Inflammatory macrophage treated with lipopolysaccharide for 4 hours (primary cell): ENCODE measurements at regions not wholly inside any gene's neighbourhood (a gene's known extent, or its start where the extent isn't known, plus 50 kb on each side); places are given as distances from the start of the nearest gene placed in this dataset.

Source experiments
- DNase-seq: peaks from one replicate; pipeline ENCODE4 v3.0.0-alpha.2; 2020

DNA sequence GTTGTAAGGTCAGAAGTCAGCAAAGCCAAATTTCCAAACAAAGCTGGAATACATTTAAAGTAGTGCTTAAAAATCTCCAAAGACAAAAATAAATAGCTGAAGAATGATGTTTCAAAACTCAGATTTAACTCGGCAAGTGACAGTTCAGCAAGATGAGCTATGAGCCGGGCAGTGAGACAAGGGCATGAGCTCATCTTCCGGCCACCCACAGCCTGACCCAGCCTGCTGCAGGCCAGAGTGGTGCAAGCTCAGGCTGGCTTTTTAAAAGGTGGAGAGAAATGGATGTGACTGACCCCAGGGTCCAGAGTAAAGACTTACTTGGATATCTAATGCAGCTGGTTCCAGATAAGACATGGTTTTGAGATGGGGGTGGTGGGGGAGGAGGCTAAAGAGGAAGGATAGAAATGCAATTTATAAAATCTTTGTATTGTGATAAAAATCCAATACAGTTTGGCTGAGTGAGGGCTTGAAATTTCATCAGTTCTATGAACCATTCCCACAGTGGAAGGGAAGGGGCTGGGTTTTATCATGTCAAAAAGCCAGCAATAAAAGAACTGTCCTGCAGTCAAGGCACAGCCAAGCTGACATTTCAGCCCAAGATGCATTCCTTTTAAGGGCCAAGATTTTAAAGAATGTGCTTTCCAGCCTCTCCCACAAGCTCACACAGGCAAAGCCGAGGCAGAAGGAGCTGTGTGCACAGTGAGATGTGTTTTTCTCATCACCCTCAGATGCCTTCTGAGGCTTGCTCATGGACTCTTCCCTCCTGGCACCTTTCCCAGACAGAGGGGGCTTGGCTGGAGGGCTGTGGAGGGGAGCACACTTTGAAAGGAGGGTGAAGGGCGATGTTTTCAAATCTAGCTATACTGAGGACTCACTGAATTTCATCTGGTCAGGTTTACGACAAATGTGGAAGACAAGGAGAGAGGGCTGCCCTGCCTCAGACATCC lies 97.9 kb upstream of the KLHL29 start:
- DNase-seq = no peak

DNA sequence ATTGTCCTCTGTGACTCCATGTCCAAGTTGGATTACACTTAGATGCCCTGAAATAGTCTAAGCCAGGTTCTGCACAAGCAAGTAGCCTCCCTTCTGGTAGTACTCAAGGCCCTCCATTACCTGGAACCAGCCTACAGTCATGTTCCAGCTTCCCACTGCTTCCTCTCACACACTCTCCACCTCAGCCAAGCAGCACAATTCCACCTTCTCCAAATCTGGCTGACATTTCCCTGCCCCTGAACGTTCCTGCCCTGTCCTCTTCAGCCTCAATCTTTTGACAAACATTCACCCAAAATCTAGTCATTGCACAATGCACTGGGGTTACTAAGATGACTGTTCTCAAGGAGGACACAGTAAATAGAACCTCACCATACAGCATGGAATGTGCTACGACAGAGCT lies 95.3 kb upstream of the KLHL29 start:
- no peak for DNase-seq

DNA sequence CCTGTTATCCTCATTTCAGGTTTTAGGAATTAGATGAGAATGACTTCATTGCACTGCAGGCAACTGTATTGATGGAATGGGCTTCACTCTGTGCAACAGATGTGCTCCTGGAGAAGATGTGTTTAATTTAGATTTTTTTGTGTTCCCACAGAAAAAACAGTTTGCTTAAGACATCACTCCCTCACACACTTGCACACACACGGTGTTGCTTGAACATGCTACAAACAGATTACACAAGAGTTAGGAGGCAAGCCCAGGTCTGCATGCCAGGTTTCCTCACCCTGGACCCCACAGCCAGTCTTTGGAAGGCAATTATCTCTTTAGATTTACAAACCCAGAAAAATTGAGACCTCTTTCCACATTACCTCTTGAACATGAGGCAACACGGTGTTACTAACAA lies 93.7 kb upstream of the KLHL29 start:
- DNase-seq = no peak

DNA sequence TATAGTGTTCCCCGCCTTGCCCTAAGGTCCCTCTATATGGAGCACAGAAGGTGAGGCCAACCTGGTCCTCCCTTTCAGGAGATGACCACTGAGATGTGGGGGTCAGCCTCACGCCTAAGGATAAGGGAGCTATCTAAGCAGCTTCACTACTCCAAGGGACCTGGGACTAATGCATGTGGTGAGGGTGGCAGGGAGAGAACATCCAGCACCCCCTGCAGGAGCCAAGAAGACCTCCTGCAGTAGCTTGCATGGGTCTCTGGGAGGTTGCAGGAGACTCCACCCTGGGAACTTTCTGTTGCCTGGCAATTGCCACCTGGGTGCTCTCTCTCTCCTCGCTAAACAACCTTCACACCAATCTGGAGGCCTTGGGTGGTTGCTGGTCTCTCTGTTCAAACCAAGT lies 93.0 kb upstream of the KLHL29 start:
- no peak for DNase-seq

DNA sequence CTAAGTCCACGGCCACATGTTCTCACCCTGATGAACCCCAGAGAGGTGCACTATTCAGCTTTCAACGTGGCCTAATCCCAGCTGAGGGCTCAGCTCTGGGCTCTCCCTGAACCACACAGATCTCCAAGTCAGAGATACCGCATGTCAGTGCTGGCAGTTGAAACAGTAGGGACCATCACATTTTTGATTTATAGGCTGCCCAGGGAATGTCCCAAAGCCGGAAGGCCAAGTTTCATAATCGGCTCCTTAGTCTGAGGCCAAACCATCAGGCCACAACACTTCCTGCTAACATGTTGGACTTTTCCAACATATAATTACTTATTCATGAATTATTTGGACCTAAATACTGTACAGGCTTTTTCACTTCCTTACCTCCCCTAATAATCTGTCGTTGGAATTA lies 91.9 kb upstream of the KLHL29 start:
- no peak for DNase-seq

DNA sequence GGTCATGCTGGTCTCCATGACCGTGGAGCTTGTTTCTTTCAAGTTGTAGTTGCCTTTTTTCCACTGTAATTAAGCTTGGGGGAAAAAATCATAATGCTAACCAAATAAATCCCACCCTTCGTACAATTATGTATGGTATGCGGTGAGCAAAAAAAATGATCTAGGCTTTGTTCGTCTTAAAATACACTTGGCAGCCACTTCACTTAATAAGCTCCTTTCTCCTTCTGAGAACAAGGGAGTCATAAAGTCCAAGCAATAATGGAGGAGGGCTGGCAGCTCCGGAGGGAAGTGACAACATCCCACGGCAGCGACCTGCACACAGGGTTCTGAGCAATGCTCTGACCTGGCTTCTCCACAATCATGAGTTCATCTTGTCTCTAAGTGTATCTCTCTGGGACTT lies 91.2 kb upstream of the KLHL29 start:
- no peak for DNase-seq

DNA sequence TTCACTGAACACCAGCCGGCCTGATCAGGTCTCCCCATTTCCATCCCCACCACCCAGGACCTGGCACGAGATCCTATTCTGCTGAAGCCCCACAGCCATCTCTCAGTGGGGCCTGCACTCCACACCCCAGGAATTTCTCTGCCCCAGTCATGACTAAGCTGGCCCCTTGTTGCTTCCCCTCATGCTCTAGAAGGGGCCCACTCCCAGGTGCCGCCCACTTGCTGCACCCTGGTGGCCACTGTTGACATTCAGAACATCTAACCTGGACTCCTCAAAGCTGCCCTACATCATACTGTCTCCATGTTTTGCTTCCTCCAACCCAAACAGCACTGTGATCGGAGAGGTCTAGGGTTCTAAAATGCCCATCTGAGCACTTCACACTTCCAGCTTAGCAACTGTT lies 90.7 kb upstream of the KLHL29 start:
- no peak for DNase-seq

DNA sequence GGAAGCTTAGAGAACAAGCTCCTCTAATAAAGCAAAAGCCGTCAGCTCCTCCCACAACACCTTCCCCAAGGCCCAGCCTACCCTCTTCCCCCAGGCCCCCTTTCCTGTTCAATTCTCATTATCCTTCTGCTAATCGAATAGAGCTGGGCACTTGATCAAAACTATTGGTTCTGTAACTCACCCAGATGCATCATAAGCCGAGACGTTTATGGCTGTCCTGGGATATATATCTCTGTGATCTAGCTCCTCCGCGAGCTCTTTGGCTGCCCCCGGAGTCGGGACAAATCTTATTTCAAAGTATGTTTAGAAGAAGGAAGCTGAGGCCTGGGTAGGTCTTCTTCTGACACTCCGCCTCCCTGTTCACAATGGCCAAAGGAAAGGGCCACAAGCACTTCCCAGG lies 88.3 kb upstream of the KLHL29 start:
- DNase-seq = no peak

DNA sequence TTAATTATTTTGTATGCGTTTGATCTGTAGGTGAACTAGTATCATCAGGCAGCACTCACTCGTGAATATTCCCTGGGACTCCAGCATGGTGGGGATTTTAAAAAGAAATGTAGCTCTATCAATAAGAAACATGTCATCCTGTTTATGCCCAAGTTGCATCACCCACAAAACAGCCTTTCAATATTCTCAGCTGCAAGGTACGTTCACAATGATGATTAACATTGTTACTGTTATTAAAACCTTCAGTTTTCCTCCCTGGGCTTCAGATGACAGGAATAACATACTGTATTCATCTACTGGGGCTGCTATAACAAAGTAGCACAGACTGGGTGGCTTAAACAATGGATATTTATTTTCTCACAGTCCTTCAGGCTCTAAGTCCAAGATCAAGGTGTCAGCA lies 87.9 kb upstream of the KLHL29 start:
- no peak for DNase-seq

DNA sequence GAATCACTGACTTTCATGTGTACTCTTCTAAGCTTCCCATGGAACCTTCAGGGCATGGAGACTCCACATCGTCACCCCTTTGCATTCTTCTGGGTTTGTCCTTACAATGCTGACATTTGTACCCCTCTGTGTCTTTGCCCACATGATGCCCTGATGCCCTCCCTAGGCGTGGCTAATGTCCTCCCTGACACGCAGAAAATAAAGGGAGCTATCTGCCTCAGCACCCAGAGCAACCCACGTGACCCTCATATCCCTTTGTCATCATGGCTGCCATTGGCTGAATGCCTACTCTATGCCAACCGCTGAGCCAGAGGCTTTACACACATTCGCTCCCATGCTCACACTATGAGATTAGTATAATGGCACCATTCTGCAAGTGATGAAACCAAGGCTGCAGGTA lies 86.4 kb upstream of the KLHL29 start:
- no peak for DNase-seq

DNA sequence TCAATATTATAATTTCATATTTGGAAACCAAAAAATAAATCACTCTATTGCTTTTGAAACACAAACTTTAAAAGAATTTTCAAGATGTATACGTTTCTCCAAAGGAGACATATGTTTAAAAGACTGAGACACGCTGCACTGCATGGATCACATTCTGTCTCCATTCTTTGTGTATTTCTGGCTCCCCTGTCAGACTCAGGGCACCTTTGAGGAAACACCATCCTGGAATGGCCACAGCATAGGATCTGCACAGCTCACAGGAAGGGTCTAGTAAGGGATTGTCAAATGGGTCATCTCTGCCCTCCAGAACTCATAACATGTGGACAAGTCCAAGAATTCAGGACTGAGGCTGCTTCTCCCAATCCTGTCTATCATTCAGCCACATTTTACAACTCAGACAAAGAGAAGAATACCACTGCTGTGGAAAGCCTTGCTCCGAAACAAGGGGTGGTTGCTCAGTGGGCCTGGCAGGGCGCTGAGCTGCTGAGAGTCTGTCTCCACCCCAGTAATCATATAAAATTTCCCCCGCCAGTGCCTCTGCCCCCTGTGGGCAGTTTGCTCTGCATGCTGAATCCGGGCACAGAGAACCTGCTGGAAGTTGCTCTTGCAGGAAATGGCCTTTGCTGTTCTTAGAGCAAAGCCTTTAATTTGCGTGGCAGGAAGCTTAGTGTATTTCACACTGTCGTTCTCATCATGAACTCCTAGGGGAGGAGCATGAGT lies 85.3 kb upstream of the KLHL29 start:
- no peak for DNase-seq

DNA sequence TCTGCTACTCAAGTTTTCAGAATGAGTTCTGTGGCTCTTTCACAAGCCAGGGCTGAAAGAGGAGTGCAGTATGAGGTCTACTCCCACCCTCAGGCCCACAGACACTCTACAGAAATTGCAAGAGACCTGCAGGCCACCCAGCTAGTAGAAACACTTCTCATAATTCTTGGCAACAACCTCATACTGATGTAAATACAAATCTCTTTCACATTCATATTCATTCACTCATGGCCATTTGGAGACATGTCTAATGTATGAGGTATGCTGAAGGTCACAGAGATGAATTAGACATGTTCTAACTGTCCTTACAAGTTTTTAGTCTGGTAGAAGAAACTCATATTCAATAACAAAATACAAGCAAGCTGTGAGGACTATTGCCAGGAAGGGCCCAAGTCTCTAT lies 83.8 kb upstream of the KLHL29 start:
- DNase-seq = no peak

DNA sequence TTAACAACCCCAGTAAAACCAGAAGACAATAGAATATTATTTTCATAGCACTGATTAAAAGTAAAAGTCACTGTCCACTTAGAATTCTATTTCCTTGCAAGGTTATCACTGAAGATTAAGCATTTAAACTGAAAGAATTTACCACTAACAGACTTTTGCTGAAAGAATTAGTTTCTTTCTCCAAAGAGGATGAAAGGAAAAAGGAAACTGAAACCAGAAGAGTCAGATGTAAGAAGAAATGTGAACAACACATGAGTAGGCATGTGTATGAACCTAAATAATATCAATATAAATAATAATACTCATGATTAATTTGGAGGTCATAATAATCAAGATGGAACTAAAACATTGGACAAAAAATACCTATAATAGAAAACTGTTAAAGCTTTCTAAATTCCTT lies 82.4 kb upstream of the KLHL29 start:
- DNase-seq = peak; percentile 47

DNA sequence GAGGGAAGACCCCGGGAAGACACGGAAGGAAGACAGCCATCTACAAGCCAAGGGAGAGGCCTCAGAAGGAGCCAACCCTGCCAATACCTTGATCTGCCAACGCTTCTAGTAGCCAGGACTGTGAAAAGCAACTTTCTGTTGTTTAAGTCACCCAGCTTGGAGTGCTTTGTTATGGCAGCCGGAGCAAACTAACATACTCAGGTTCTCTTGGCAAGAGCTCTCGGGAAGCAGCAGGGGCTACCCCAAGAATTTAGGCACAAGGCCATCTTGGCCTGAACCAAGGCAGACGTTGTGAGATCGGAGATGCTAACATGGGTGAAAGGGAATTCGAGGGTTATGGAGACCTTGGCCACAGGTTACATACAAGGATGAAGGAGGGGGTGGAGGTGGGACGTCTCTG lies 78.6 kb upstream of the KLHL29 start:
- DNase-seq = no peak

DNA sequence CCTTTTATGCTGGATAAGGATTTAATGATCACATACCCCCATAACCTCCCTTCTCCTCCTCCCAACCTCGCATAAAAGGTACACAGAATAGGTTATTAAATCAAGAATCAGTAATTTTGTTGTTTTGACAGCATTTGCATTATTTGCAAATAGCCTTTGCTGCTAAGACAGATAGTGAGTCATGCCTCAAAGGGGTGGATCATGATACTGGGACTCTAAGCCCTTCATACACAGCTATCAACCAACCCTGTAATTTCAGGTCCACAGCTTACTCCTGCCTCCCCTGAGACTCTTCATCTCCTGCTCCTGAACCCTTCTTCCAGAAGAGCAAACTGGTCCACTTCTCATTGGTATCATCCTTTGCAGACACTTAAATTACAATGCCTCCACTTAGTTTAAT lies 73.8 kb upstream of the KLHL29 start:
- DNase-seq = no peak

DNA sequence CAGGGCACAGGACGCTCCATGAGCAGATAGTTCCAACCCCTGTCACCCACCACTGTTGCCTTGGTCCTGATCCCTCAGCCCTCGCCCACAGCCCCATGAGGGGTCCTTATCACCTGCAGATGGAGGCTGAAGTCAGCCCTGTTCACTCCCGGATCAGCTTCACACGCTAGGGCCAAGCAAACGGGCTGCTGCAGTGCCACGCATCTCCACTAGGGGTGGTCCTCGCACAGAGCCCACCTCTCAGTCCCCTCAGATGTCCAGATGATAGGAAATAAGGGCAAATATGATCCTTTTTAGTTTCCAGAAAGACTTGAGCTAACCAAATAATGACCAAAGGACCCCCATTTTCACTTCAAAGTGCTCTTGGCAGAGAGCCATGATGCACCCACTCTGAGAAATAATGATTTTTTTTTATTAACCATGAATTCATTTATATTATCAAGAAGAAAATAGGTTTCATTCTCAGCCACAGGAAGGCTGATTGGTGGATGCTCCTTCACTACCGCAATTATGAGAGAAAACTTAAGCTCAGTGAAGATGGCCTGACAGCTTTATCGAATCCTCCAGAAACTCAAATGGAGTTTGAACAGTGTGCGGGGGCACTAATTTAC lies 71.9 kb upstream of the KLHL29 start:
- no peak for DNase-seq

DNA sequence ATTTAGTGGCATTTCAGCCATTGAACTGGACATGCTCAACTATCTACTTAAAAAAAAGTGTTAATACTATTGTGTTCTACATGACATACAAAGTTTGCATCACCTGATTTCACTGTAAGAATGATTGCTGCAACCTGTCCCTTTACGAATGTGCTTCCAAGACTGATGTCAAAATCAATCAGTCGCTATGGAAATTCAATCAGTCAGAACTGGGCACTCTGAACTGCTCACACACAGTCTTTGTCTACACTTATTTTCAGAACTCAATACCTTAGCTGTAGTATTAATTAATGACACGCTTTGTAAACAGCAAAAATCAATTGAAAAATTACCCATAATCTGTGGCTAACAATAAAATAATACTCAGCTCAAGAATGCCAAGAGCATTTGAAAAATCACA lies 70.3 kb upstream of the KLHL29 start:
- DNase-seq = no peak

DNA sequence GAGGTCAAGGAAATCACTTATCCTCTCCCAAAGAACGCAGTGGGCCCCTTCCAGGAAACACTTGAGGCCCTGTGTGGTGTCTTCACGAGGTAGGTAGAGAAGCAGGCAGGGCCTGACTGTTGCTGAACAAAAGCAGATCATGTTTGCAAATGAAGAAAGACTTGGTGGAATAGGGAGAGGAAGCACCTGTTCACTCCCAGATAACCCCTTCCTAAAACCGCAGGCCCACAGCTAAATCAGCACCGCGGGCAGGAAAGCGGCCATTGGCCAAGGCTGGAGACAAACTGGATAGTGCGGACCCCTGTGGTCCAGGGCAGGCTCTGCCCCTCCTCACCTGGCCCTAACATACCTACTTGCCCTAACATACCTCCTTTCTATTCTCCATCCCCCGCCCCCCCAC lies 64.9 kb upstream of the KLHL29 start:
- no peak for DNase-seq

DNA sequence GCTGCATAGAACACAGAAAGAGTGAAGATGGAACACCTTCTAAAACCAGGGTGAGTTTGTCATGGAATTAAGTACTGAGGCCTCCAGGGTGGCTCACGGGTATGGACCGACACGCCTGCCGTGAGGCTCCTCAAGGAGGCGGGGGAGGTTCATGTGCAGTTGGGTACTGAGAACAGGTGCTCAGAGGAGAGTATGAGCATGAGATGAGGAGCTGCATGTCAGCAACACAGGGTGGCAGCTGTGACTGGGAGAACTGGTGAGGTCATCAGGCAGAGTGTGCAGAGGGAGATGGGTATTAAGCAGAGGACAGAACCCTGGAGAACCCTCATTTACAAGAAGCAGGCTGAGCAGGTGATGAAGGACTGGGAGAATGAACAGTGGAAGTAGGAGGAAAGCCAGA lies 63.2 kb upstream of the KLHL29 start:
- no peak for DNase-seq

DNA sequence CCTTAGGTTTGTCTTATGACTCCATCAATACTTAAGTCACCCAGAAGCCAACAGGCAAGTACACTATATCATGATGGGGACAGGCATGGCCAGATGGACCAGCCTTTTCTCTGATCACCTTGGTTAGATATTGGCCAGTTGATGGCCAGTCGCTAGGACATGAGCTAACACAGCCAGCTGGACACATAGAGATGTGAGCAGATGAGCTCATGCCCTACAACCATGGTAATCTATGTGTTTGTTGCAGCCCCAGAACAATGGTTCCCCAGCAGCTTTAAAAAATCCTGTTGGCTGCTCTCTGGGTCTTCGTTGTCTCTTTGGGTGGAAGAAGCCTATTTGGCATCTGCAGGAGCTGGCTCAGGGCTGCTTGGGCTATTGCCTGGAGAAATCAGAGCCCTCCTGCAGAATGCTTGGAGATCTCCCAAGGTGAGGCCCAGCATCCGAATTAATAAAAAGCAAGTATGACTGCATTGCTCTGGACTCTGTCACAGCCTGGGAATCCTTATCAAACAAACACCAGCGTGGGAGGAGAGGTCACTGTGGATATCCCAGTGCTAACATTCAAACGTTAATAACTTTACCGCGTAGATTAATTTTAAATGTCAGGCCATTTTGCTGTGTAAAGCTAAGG lies 62.3 kb upstream of the KLHL29 start:
- no peak for DNase-seq

DNA sequence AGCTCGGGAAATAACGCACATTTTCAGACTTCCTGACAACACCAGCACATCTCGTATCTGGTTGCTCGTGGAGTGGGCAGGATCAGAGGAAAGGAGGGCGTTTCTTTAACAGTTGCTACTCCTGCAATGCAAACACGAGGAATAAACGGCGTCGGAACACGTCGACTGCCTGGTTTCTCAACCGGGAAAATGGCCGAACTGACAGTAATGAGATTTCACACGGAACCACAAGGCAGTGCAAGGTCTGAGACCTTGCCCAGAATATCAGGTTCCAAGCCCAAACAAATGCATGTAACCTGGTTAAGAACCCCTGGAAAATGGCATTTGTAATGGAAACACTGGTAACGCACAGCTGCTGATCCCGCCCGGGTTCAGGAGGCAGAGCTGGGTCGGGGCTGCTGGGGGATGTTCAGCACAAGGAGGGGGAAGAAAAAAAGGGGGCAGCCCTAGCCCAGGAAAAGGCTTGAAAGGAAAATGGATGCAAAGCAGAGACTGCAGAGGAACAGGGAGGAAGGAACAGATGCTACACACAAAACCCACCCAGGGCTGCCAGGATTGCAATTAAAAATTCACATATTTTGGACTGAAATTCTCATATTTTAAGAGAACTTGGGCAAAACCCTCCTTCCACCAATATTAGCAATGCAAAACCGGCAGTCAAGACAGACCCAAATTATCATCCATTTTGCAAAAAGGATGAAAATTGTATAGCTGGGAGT lies 61.6 kb upstream of the KLHL29 start:
- no peak for DNase-seq

DNA sequence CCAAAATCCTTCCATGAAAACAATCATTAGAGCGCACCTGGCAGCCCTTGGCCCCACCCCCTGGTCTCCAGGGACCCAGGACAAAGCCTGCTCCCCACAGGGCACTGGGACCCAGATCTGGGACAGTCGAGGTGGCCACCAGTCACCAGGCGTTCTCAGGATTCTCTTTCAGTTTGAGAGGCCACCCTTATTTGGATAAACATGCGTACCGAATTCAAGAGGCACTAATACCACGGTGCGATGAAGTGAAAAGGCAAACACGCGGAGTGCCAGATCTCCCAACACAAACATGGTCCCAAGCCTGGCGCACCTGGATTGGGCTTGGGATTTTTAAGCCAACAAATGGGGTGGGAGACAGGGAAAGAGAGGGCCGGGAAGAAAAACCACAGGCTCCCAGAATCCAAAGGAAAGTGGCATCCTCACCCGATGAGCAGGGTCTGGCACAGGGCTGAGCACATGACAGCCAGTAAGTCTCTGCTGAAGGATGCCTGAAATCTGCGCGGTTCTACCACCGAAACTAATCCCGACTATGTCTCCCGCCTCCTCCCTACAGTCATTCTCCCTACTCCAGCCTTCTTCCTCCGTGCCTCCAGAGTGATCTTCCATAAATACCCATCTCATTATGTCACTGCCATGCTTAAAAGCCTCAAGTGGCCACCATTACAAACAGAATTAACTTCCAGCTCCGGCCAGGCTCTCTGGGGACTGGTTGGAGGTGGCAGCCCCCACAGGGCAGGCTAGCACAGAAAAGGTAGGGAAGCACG lies 60.9 kb upstream of the KLHL29 start:
- DNase-seq = no peak
